ENCODE measurements at regions not wholly inside any gene's neighbourhood (a gene's known extent, or its start where the extent isn't known, plus 50 kb on each side); places are given as distances from the start of the nearest gene placed in this dataset.

DNA sequence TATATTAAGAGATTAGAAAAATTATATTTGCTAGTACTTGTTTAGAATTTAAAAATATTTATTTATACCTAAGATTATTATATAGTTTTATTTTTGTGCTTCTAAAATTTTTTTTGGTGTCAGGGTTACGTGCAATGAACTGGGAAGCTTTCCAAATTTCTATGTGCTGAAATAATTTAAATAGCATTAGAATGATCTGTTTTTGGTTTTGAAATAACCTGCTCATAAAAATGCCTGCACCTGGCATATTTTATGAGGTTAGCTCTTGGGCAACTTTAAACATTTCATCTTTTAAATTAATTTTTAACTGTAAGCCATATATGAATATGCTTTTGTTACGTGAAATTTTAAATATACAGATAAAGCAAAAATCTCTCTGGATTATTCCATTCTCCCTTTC lies 482.5 kb downstream of the GLRX3 start:
- WGBS, 2 donors = 58 to 70% methylated on average over 2 of the region's 2 CpGs
- peaks cover 0 to 2% (median 0%) of the 10 kb centered on the region in 11 donors for H3K9me3 ChIP-seq
- TF ChIP-seq, protein P1, sequence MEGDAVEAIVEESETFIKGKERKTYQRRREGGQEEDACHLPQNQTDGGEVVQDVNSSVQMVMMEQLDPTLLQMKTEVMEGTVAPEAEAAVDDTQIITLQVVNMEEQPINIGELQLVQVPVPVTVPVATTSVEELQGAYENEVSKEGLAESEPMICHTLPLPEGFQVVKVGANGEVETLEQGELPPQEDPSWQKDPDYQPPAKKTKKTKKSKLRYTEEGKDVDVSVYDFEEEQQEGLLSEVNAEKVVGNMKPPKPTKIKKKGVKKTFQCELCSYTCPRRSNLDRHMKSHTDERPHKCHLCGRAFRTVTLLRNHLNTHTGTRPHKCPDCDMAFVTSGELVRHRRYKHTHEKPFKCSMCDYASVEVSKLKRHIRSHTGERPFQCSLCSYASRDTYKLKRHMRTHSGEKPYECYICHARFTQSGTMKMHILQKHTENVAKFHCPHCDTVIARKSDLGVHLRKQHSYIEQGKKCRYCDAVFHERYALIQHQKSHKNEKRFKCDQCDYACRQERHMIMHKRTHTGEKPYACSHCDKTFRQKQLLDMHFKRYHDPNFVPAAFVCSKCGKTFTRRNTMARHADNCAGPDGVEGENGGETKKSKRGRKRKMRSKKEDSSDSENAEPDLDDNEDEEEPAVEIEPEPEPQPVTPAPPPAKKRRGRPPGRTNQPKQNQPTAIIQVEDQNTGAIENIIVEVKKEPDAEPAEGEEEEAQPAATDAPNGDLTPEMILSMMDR (IDR thresholded peaks at IDR 0.05) = no peak
- H3K4me3 ChIP-seq = no peak overlapping the region
- peaks cover 0 to 63% (median 30%) of the 10 kb centered on the region in 7 donors for H3K27me3 ChIP-seq
- no peak for ATAC-seq
- no peak overlapping the region for H3K27ac ChIP-seq
- no peak for DNase-seq
- no peaks in the 10 kb centered on the region for H3K36me3 ChIP-seq
- H3K4me1 ChIP-seq = no peaks in the 10 kb centered on the region
- intact Hi-C loops (cut with DNase I) = no loop called here

- no peaks in the 10 kb centered on the region for H3K36me3 ChIP-seq
- H3K27me3 ChIP-seq = peaks cover 0 to 72% (median 33%) of the 10 kb centered on the region in 7 donors
- no peak overlapping the region for H3K27ac ChIP-seq
- H3K4me1 ChIP-seq = no peaks in the 10 kb centered on the region
- intact Hi-C loops (cut with DNase I) = no loop called here
- DNase-seq = no peak
- no peaks in the 10 kb centered on the region for H3K9me3 ChIP-seq
- TF ChIP-seq, protein P1 (IDR thresholded peaks at IDR 0.05) = no peak
- ATAC-seq = no peak
- 67 to 76% methylated on average over 8 of the region's 8 CpGs for WGBS, 2 donors
- H3K4me3 ChIP-seq = no peak overlapping the region
Observed at GRCh38 chr10:130621231-130621775, 485.1 kb downstream of the GLRX3 start.

DNA sequence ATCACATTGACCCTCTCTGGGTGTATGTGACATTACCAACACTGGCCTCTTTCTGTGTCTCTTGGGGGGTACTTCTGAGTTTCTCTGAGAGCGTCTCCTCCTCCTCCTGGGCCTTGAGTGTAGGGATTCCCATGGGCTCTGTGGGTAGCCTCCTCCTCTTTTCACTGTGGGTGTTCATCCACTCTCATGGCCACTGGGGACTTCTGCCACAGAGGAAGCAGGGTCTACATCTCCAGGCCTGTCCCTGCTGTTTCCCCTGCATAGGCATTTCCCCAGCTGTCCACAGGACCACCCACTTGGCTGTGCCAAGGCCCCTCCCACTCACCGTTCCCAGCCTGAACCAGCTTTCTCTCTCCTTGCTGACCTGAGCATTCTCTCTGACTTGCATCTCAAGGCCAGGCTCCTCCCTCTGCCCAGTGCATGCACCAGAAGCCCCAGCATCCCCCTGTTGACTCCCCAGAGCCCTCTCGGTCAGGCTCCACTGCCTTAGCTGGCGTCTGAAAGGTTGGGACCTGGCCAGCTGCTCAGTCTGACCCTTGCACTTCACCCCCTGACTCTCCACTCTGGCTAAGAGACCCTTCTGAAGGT lies 487.6 kb downstream of the GLRX3 start:
- DNase-seq (no peak), ATAC-seq (no peak)
- Histone ChIP-seq H3K36me3 (no peaks in the 10 kb centered on the region), H3K27ac (no peak overlapping the region), H3K4me1 (no peaks in the 10 kb centered on the region), H3K4me3 (no peak overlapping the region), H3K9me3 (no peaks in the 10 kb centered on the region), H3K27me3 (peaks cover 0 to 55% (median 16%) of the 10 kb centered on the region in 7 donors)
- TF ChIP-seq, protein P1 (IDR thresholded peaks at IDR 0.05) = no peak
- intact Hi-C loops (cut with DNase I) = no loop called here
- 43 to 47% methylated on average over 4 of the region's 4 CpGs for WGBS, 2 donors

- WGBS, 2 donors = 77 to 81% methylated on average over 3 of the region's 3 CpGs
- DNase-seq = no peak
- no peak overlapping the region for H3K4me3 ChIP-seq
- H3K36me3 ChIP-seq = no peaks in the 10 kb centered on the region
- no peaks in the 10 kb centered on the region for H3K9me3 ChIP-seq
- no peak for ATAC-seq
- intact Hi-C loops (cut with DNase I) = no loop called here
- H3K27ac ChIP-seq = no peak overlapping the region
- peaks cover 0 to 22% (median 0%) of the 10 kb centered on the region in 9 donors for H3K4me1 ChIP-seq
- H3K27me3 ChIP-seq = peaks cover 0 to 29% (median 13%) of the 10 kb centered on the region in 7 donors
- TF ChIP-seq, protein P1 (IDR thresholded peaks at IDR 0.05) = no peak
Observed at GRCh38 chr10:130627346-130628045, 491.3 kb downstream of the GLRX3 start.
